ENCODE measurements at regions not wholly inside any gene's neighbourhood (a gene's known extent, or its start where the extent isn't known, plus 50 kb on each side); places are given as distances from the start of the nearest gene placed in this dataset.

GRCh38 chr2:146547236-146547635 is 1297.6 kb upstream of the ACVR2A start:
- TF ChIP-seq POLR2A (IDR thresholded peaks at IDR 0.05) (no peak), CTCF (IDR thresholded peaks at IDR 0.05) (no peak)

All from uterus (tissue), 2 donors.